ENCODE measurements at regions not wholly inside any gene's neighbourhood (a gene's known extent, or its start where the extent isn't known, plus 50 kb on each side); places are given as distances from the start of the nearest gene placed in this dataset.

DNA sequence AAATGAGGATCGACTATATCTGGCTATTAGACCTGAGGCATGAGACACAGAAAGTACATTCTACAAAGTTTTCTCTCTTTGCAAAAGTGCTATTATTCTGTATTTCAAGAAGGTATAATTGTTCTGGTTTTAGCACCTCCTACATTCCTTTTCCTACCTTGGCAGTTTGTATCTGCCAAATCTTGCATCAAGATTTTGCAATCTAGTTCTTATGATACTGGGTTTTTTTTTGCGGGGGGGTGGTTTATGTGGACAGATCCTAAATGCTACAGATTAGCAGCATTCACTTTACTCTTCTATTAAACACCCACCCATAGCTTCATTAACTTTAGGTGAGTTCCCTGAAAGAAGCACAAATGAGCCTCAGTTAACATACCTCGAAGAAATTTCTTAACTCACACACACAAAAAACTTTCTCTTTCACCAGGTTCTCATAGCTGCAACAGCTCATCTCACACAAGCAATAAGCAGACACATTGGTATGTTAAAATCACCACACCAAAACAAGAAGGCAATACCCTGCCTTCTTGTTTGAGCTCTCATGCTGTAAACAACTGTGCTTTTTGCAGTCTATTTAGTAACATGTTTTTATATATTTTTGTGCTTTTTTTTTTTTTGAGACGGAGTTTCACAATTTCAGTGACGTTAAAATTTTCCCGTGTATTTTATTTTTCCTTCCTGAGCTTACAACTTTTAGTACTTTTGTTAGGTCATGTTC lies 73.0 kb upstream of the VGLL4 start:
- no peak overlapping the region for H2BK120ac ChIP-seq (ENCODE audit: low read depth, low read length)
- no peak overlapping the region for H2BK5ac ChIP-seq (ENCODE audit: low read depth, low read length, poor library complexity, severe bottlenecking)
- H3K4ac ChIP-seq (ENCODE audit: low read depth, low read length): no peak overlapping the region
- no peak overlapping the region for H3K18ac ChIP-seq (ENCODE audit: low read depth, low read length)
- H2BK15ac ChIP-seq (ENCODE audit: low read depth, low read length): no peak overlapping the region
- H3K36me3 ChIP-seq (ENCODE audit: control insufficient read depth, insufficient read depth, low read length): no peaks in the 10 kb centered on the region
- ChIA-PET POLR2A (ENCODE audit: unreplicated experiment) (no interaction called here), CTCF (interaction anchor here (0.6 to 0.7 kb wide), 2 partner anchors 554 to 562 kb away, joined by 3 read pairs; partner anchors contain the start of gene HRH1)
- H2BK20ac ChIP-seq (ENCODE audit: low read depth, low read length): no peak overlapping the region
- H4K20me1 ChIP-seq (ENCODE audit: insufficient read depth, low read length): peaks cover 14% of the 10 kb centered on the region
- peaks cover 16 to 41% of the 10 kb centered on the region in 2 experiments for H3K79me1 ChIP-seq (ENCODE audit: low read depth in 1 of 2, low read length in 2 of 2)
- H3K4me3 ChIP-seq (ENCODE audit: insufficient read depth, low read depth, low read length): no peak overlapping the region
- peaks cover 2% of the 10 kb centered on the region for H3K4me1 ChIP-seq (ENCODE audit: control insufficient read depth, insufficient read depth, low read length)
- H3K9me1 ChIP-seq (ENCODE audit: insufficient read depth, low read length): 0 out of 2 replicates have a peak, but pooled peaks cover 7% of the 10 kb centered on the region
- H3K27ac ChIP-seq (ENCODE audit: insufficient read depth, low read length): no peak overlapping the region
- no peak overlapping the region for H2AFZ ChIP-seq (replicated peaks; ENCODE audit: low read length, poor library complexity)
- H3K27me3 ChIP-seq (ENCODE audit: control insufficient read depth, insufficient read depth, low read length): no peaks in the 10 kb centered on the region
- dilution Hi-C loops (cut with HindIII; ENCODE audit: low sequenced_read_pairs, unreplicated experiment): no loop called here
- BruUV-seq (replicated peaks): no TSS peak
- H3K4me2 ChIP-seq (ENCODE audit: low read depth, low read length): 0 out of 2 replicates have a peak overlapping the region, but pooled peaks have one; percentile 29
- no peak overlapping the region for H2AK5ac ChIP-seq (ENCODE audit: low read depth, low read length)
- H4K8ac ChIP-seq (ENCODE audit: low read depth in 2 of 2, low read length in 2 of 2): no peak overlapping the region
- H3K9ac ChIP-seq (ENCODE audit: low read depth, low read length): no peak overlapping the region
- no peak overlapping the region for H2AK9ac ChIP-seq (replicated peaks; ENCODE audit: low read depth, low read length, poor library complexity)
- H4K5ac ChIP-seq (ENCODE audit: low read depth, low read length): no peak overlapping the region
- intact Hi-C loops (cut with micrococcal nuclease): loop anchor here (1.0 to 5.0 kb wide), 2 partner anchors 88 to 334 kb away; no protein-coding TSS in a partner anchor
- no peak overlapping the region for H4K91ac ChIP-seq (ENCODE audit: insufficient read depth, low read depth, low read length)
- TF ChIP-seq CEBPB (IDR thresholded peaks at IDR 0.05; ENCODE audit: low read depth, low read length) (no peak), RAD21 (IDR thresholded peaks at IDR 0.05; ENCODE audit: low read length) (no peak), BHLHE40 (IDR thresholded peaks at IDR 0.05; ENCODE audit: low read depth, low read length) (no peak), MAZ (IDR thresholded peaks at IDR 0.05; ENCODE audit: borderline replicate concordance, low read depth, low read length) (no peak), SMC3 (IDR thresholded peaks at IDR 0.05; ENCODE audit: low read depth, low read length) (no peak), FOS (IDR thresholded peaks at IDR 0.05; ENCODE audit: low read depth, low read length) (no peak)
- TF ChIP-seq, protein P1, sequence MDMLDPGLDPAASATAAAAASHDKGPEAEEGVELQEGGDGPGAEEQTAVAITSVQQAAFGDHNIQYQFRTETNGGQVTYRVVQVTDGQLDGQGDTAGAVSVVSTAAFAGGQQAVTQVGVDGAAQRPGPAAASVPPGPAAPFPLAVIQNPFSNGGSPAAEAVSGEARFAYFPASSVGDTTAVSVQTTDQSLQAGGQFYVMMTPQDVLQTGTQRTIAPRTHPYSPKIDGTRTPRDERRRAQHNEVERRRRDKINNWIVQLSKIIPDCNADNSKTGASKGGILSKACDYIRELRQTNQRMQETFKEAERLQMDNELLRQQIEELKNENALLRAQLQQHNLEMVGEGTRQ (IDR thresholded peaks at IDR 0.05; ENCODE audit: low read depth, low read length): no peak
- ATAC-seq (ENCODE audit: low read depth) (no peak), DNase-seq (no peak)
- no peak overlapping the region for H3K56ac ChIP-seq (ENCODE audit: extremely low read depth, insufficient read depth, low read length)
- WGBS, 2 experiments (ENCODE audit: extremely low coverage in 2 of 2, insufficient read length in 1 of 2): no CpG with 5 or more reads among the region's 6 CpGs
- in situ Hi-C loops (cut with MboI; ENCODE audit: low sequenced_read_pairs): no loop called here
- no peak overlapping the region for H3K23ac ChIP-seq (ENCODE audit: low read depth, low read length)
- no peaks in the 10 kb centered on the region for H3K9me3 ChIP-seq (ENCODE audit: control insufficient read depth, insufficient read depth, low read length)
- no peak overlapping the region for H3K14ac ChIP-seq (replicated peaks; ENCODE audit: low read depth, low read length)

Measured in IMR-90 (cell line).